H1 (cell line): ENCODE measurements at regions not wholly inside any gene's neighbourhood (a gene's known extent, or its start where the extent isn't known, plus 50 kb on each side); places are given as distances from the start of the nearest gene placed in this dataset.

ENCODE experiments used
- CTCF ChIA-PET: fragments of 300-600 bp; sonication (Branson Sonifier 250); formaldehyde crosslinking; loops from one replicate; lab custom pipeline; 2021; ENCODE audit not compliant: partially characterized antibody; lab: Charles Lee
- POLR2A ChIA-PET: fragments of 300-600 bp; sonication (Branson Sonifier 250); formaldehyde crosslinking; loops from one replicate; lab custom pipeline; 2021; ENCODE audit warnings: inconsistent platforms; ENCODE audit not compliant: partially characterized antibody; lab: Charles Lee
- DNase-seq, 2 experiments: peaks; one replicate each; pipeline versions ENCODE4 v3.0.0 to v3.0.0-alpha.2; 2010 to 2022; ENCODE audit warnings: low spot score in 2 of 2, low read depth in 1 of 2, mixed read lengths in 1 of 2
- FAIRE-seq: peaks from 2 replicates; lab custom pipeline; 2011; peaks lifted over from hg19 to GRCh38; lab: Jason Lieb, UNC
- H2AFZ ChIP-seq: 2 replicates; pipeline ENCODE4 v1.8.1; 2012; ENCODE audit warnings: low read length, inconsistent platforms
- H2AK5ac ChIP-seq: 2 replicates; pipeline ENCODE4 v1.6.1; 2013; ENCODE audit warnings: low read depth, low read length
- H2BK120ac ChIP-seq: replicated peaks from 2 replicates; pipeline ENCODE3; 2013; ENCODE audit warnings: low read depth, low read length, inconsistent platforms
- H2BK12ac ChIP-seq: 2 replicates; pipeline ENCODE4 v1.6.1; 2013; ENCODE audit warnings: low read depth, low read length
- H2BK15ac ChIP-seq: 2 replicates; pipeline ENCODE4 v1.6.1; 2013; ENCODE audit warnings: low read length
- H2BK20ac ChIP-seq: 2 replicates; pipeline ENCODE4 v1.6.1; 2013; ENCODE audit warnings: low read length
- H2BK5ac ChIP-seq: 2 replicates; pipeline ENCODE4 v1.6.1; 2013; ENCODE audit warnings: low read depth, low read length
- H3K14ac ChIP-seq: 2 replicates; pipeline ENCODE4 v1.6.1; 2013; ENCODE audit warnings: inconsistent platforms; ENCODE audit not compliant: insufficient read length
- H3K18ac ChIP-seq: 2 replicates; pipeline ENCODE4 v1.6.1; 2013; ENCODE audit warnings: low read length; ENCODE audit errors: extremely low read depth
- H3K23ac ChIP-seq: 2 replicates; pipeline ENCODE4 v1.6.1; 2013; ENCODE audit warnings: inconsistent platforms; ENCODE audit not compliant: insufficient read length
- H3K23me2 ChIP-seq: 2 replicates; pipeline ENCODE4 v1.6.1; 2013; ENCODE audit warnings: low read depth, low read length
- H3K27ac ChIP-seq: 2 replicates; pipeline ENCODE4 v1.6.1; 2011; ENCODE audit warnings: low read depth, low read length, inconsistent platforms
- H3K27me3 ChIP-seq, 4 experiments: replicated peaks in 1 of 4; 1 replicate in 1 of 4; 2 replicates in 3 of 4; pipeline versions ENCODE4 v1.6.1 to v1.8.1; 2011 to 2013; ENCODE audit warnings: low read length in 3 of 4, mild to moderate bottlenecking in 3 of 4, inconsistent platforms in 2 of 4, mixed read lengths in 2 of 4, moderate library complexity in 1 of 4; ENCODE audit not compliant: control insufficient read depth in 3 of 4, insufficient read depth in 3 of 4; ENCODE audit errors: extremely low read depth in 1 of 4
- H3K36me3 ChIP-seq, 4 experiments: 2 replicates each; pipeline versions ENCODE4 v1.6.1 to v1.8.1; 2011 to 2013; ENCODE audit warnings: mild to moderate bottlenecking in 4 of 4, low read length in 3 of 4, moderate library complexity in 2 of 4, control low read depth in 1 of 4, inconsistent platforms in 1 of 4; ENCODE audit not compliant: insufficient read depth in 4 of 4, control insufficient read depth in 2 of 4
- H3K4ac ChIP-seq: replicated peaks from 2 replicates; pipeline ENCODE3; 2013; ENCODE audit warnings: low read length, low read depth, mixed read lengths, inconsistent platforms; ENCODE audit not compliant: insufficient read length
- H3K4me1 ChIP-seq, 4 experiments: replicated peaks in 1 of 4; 1 replicate in 1 of 4; 2 replicates in 3 of 4; pipeline versions ENCODE4 v1.6.1 to v1.8.1; 2011 to 2013; ENCODE audit warnings: low read length in 3 of 4, inconsistent platforms in 2 of 4, mixed read lengths in 1 of 4; ENCODE audit not compliant: insufficient read depth in 4 of 4, control insufficient read depth in 3 of 4
- H3K4me2 ChIP-seq, 2 experiments: 2 replicates each; pipeline versions ENCODE4 v1.6.1 to v1.8.1; 2011 to 2013; ENCODE audit warnings: low read depth in 2 of 2, low read length in 2 of 2, control low read depth in 1 of 2, inconsistent platforms in 1 of 2, mild to moderate bottlenecking in 1 of 2; ENCODE audit not compliant: insufficient read depth in 1 of 2
- H3K4me3 ChIP-seq, 4 experiments: fragments of 200-600, 300-600 bp in 1 of 4; sonication (generic), shearing (Covaris generic), sonication (Bioruptor Twin) in 1 of 4; 2 replicates each; pipeline versions ENCODE4 v1.5.1 to v1.8.1; 2011 to 2016; ENCODE audit warnings: low read length in 4 of 4, low read depth in 3 of 4, control low read depth in 2 of 4, inconsistent platforms in 2 of 4, mild to moderate bottlenecking in 2 of 4, mixed read lengths in 1 of 4, moderate library complexity in 1 of 4; ENCODE audit not compliant: insufficient read depth in 2 of 4; ENCODE audit errors: extremely low read depth in 1 of 4
- H3K56ac ChIP-seq: replicated peaks from 2 replicates; pipeline ENCODE3; 2013; ENCODE audit warnings: low read depth, mild to moderate bottlenecking, mixed read lengths, low read length, inconsistent platforms; ENCODE audit not compliant: insufficient read length
- H3K79me1 ChIP-seq: 2 replicates; pipeline ENCODE4 v1.6.1; 2013; ENCODE audit warnings: low read depth, low read length, control low read depth
- H3K79me2 ChIP-seq, 2 experiments: 2 replicates each; pipeline versions ENCODE4 v1.6.1 to v1.8.1; 2012 to 2013; ENCODE audit warnings: low read length in 2 of 2, mild to moderate bottlenecking in 2 of 2, inconsistent platforms in 1 of 2; ENCODE audit not compliant: insufficient read depth in 2 of 2, control insufficient read depth in 1 of 2
- H3K9ac ChIP-seq, 4 experiments: replicated peaks in 1 of 4; 1 replicate in 1 of 4; 2 replicates in 3 of 4; pipeline versions ENCODE4 v1.6.1 to v1.8.1; 2011 to 2013; ENCODE audit warnings: low read depth in 3 of 4, low read length in 3 of 4, control low read depth in 2 of 4, mild to moderate bottlenecking in 2 of 4, moderate library complexity in 2 of 4, inconsistent platforms in 1 of 4; ENCODE audit errors: extremely low read depth in 1 of 4
- H3K9me3 ChIP-seq, 2 experiments: 2 replicates each; pipeline versions ENCODE4 v1.6.1 to v1.8.1; 2012 to 2013; ENCODE audit warnings: mild to moderate bottlenecking in 2 of 2, moderate library complexity in 2 of 2, control low read depth in 1 of 2, inconsistent platforms in 1 of 2, low read depth in 1 of 2, low read length in 1 of 2, mixed read lengths in 1 of 2; ENCODE audit not compliant: insufficient read depth in 2 of 2
- H4K20me1 ChIP-seq, 2 experiments: replicated peaks in 1 of 2; 2 replicates each; pipeline versions ENCODE3 to v1.8.1; 2011 to 2013; ENCODE audit warnings: inconsistent platforms in 2 of 2, low read length in 2 of 2, mild to moderate bottlenecking in 1 of 2; ENCODE audit not compliant: insufficient read depth in 2 of 2, control insufficient read depth in 1 of 2
- H4K5ac ChIP-seq: 2 replicates; pipeline ENCODE4 v1.6.1; 2013; ENCODE audit warnings: low read length, low read depth, mixed read lengths, inconsistent platforms; ENCODE audit not compliant: insufficient read length
- H4K8ac ChIP-seq: 2 replicates; pipeline ENCODE4 v1.8.0; 2013; ENCODE audit warnings: mild to moderate bottlenecking, moderate library complexity, low read length, inconsistent platforms; ENCODE audit not compliant: insufficient read depth; ENCODE audit errors: extremely low read depth
- H4K91ac ChIP-seq: replicated peaks from 2 replicates; pipeline ENCODE3; 2013; ENCODE audit warnings: low read length, mixed read lengths, inconsistent platforms; ENCODE audit not compliant: insufficient read length
- CBX5 ChIP-seq: fragments of 300-800, 300-1000 bp; sonication (generic); IDR thresholded peaks from 2 replicates; pipeline ENCODE4 v1.7.1; 2016; ENCODE audit warnings: antibody characterized with exemption, low read length, low read depth
- CREB1 ChIP-seq: IDR thresholded peaks from 2 replicates; pipeline ENCODE4 v1.6.1; 2012; ENCODE audit warnings: inconsistent platforms
- CTBP2 ChIP-seq: IDR thresholded peaks from 2 replicates; pipeline ENCODE4 v1.7.0; 2011; ENCODE audit warnings: borderline replicate concordance, mild to moderate bottlenecking, moderate library complexity, mixed read lengths, low read length; ENCODE audit not compliant: insufficient read depth, insufficient read length
- CTCF ChIP-seq, 3 experiments: IDR thresholded peaks; 1 replicate in 2 of 3; 2 replicates in 1 of 3; pipeline versions ENCODE4 v1.5.1 to v1.6.1; 2011; ENCODE audit warnings: low read length in 3 of 3, mild to moderate bottlenecking in 3 of 3, inconsistent platforms in 2 of 3, low read depth in 1 of 3, moderate library complexity in 1 of 3; ENCODE audit not compliant: insufficient read depth in 1 of 3; ENCODE audit errors: control extremely low read depth in 1 of 3
- KDM4A ChIP-seq: IDR thresholded peaks from one replicate; pipeline ENCODE4 v1.7.1; 2012; ENCODE audit warnings: low read depth, mild to moderate bottlenecking, moderate library complexity, low read length, inconsistent platforms; ENCODE audit not compliant: severe bottlenecking
- PHF8 ChIP-seq: fragments of 200-600 bp; sonication (generic); conservative IDR thresholded peaks from 2 replicates; pipeline ENCODE4 v1.7.1; 2012; ENCODE audit warnings: low read depth, mild to moderate bottlenecking, inconsistent platforms, low read length, moderate library complexity
- RXRA ChIP-seq: IDR thresholded peaks from 2 replicates; pipeline ENCODE4 v1.6.1; 2011; ENCODE audit warnings: low read depth, mild to moderate bottlenecking, low read length, moderate library complexity; ENCODE audit not compliant: insufficient read depth
- SIRT6 ChIP-seq: IDR thresholded peaks from one replicate; pipeline ENCODE4 v1.7.1; 2012; ENCODE audit warnings: low read length, inconsistent platforms
- SIX5 ChIP-seq: IDR thresholded peaks from 2 replicates; pipeline ENCODE4 v1.6.1; 2011; ENCODE audit warnings: mild to moderate bottlenecking, low read depth, low read length
- SP1 ChIP-seq: IDR thresholded peaks from 2 replicates; pipeline ENCODE4 v1.6.1; 2011; ENCODE audit warnings: low read depth, low read length
- SP2 ChIP-seq: IDR thresholded peaks from 2 replicates; pipeline ENCODE4 v1.6.1; 2012; ENCODE audit warnings: mild to moderate bottlenecking, low read length, inconsistent platforms
- SP4 ChIP-seq: IDR thresholded peaks from 2 replicates; pipeline ENCODE4 v1.6.1; 2012; ENCODE audit warnings: low read length, inconsistent platforms
- TCF12 ChIP-seq: IDR thresholded peaks from 2 replicates; pipeline ENCODE4 v1.6.1; 2011; ENCODE audit warnings: low read depth, mild to moderate bottlenecking, low read length
- TEAD4 ChIP-seq: IDR thresholded peaks from 2 replicates; pipeline ENCODE4 v1.6.1; 2012; ENCODE audit warnings: low read depth, low read length, inconsistent platforms, mixed read lengths
- WGBS, 2 experiments: shearing (Covaris generic) in 1 of 2; methylation state at CpG; one replicate each; pipeline versions ENCODE4 v1.1.6 to v1.1.7; 2013 to 2015; ENCODE audit warnings: low lambda C conversion rate in 2 of 2, mixed read lengths in 2 of 2, inconsistent platforms in 1 of 2, low coverage in 1 of 2, missing lambda C conversion rate in 1 of 2; ENCODE audit not compliant: insufficient replicate concordance in 2 of 2, insufficient coverage in 1 of 2, insufficient read length in 1 of 2; ENCODE audit errors: extremely low coverage in 1 of 2, missing lambda C conversion rate in 1 of 2; 5-methylcytosine and 5-hydroxymethylcytosine counted together

- DNase-seq (no peak), FAIRE-seq (no peak)
- no peaks in the 10 kb centered on the region for H3K27me3 ChIP-seq
- no peak overlapping the region for H2AK5ac ChIP-seq
- CTCF ChIA-PET = interaction anchor here (1.6 kb wide), 1 partner anchor 108 kb away, joined by 9 read pairs; no protein-coding TSS in a partner anchor
- no peak overlapping the region for H2AFZ ChIP-seq
- no peak overlapping the region for H2BK120ac ChIP-seq
- H3K79me2 ChIP-seq = no peaks in the 10 kb centered on the region
- H3K14ac ChIP-seq = no peak overlapping the region
- no peaks in the 10 kb centered on the region for H3K4me1 ChIP-seq
- H3K9ac ChIP-seq = no peak overlapping the region
- no peak overlapping the region for H3K4ac ChIP-seq
- 96% methylated on average over 4 of the region's 4 CpGs; no CpG with 5 or more reads in 1 of the 2 experiments for WGBS, 2 experiments
- H3K23me2 ChIP-seq = no peaks in the 10 kb centered on the region
- H3K79me1 ChIP-seq = no peaks in the 10 kb centered on the region
- H2BK12ac ChIP-seq = no peak overlapping the region
- no peak overlapping the region for H2BK5ac ChIP-seq
- POLR2A ChIA-PET = no interaction called here
- H4K8ac ChIP-seq = no peak overlapping the region
- no peak overlapping the region for H3K56ac ChIP-seq
- H4K5ac ChIP-seq = no peak overlapping the region
- H4K91ac ChIP-seq = no peak overlapping the region
- H3K36me3 ChIP-seq = no peaks in the 10 kb centered on the region
- H3K18ac ChIP-seq = no peak overlapping the region
- H2BK15ac ChIP-seq = no peak overlapping the region
- no peaks in the 10 kb centered on the region for H4K20me1 ChIP-seq
- no peak overlapping the region for H3K4me3 ChIP-seq
- H3K4me2 ChIP-seq = no peak overlapping the region
- no peak overlapping the region for H2BK20ac ChIP-seq
- H3K9me3 ChIP-seq = no peaks in the 10 kb centered on the region
- H3K23ac ChIP-seq = no peak overlapping the region
- no peak overlapping the region for H3K27ac ChIP-seq
- no peak for TF ChIP-seq CTBP2
- no peak for TF ChIP-seq KDM4A
- no peak for TF ChIP-seq TCF12
- no peak for TF ChIP-seq SP1
- TF ChIP-seq SP2 = no peak
- TF ChIP-seq RXRA = no peak
- no peak for TF ChIP-seq TEAD4
- TF ChIP-seq CREB1 = no peak
- TF ChIP-seq SIRT6 = no peak
- no peak for TF ChIP-seq SP4
- no peak for TF ChIP-seq PHF8
- TF ChIP-seq CBX5 = no peak
- TF ChIP-seq SIX5 = no peak
- no peak for TF ChIP-seq CTCF (IDR thresholded peaks at IDR 0.05; ENCODE audit: control extremely low read depth in 1 of 3, insufficient read depth in 1 of 3, low read depth in 1 of 3, low read length in 3 of 3)
These were observed 256.8 kb upstream of the RAG2 start for GRCh38 chr11:36854875-36855274.
